HCT116 (cell line): ENCODE measurements at regions not wholly inside any gene's neighbourhood (a gene's known extent, or its start where the extent isn't known, plus 50 kb on each side); places are given as distances from the start of the nearest gene placed in this dataset.

Experiments used
- ATAC-seq: fragments of 200-7000 bp; cut with Tn5 transposase; 2 replicates; pipeline ENCODE4 v1.9.1; 2020; ENCODE audit warnings: mild to moderate bottlenecking, moderate library complexity
- BruUV-seq: library from RNA; stranded (reverse); fragments of 400-500 nt; replicated peaks from 2 replicates; lab custom pipeline; 2021; lab: Mats Ljungman, UMichigan
- CTCF ChIA-PET: fragments of 300-600 bp; sonication (Branson Sonifier 250); formaldehyde crosslinking; loops from one replicate; lab custom pipeline; 2021; ENCODE audit warnings: antibody characterized with exemption; lab: Charles Lee
- POLR2A ChIA-PET: fragments of 300-600, 350-600 bp; sonication (Branson Sonifier 250); formaldehyde crosslinking; loops from one replicate; lab custom pipeline; 2021; ENCODE audit warnings: antibody characterized with exemption; lab: Charles Lee
- RAD21 ChIA-PET, 2 experiments: fragments of 300-600 bp; sonication (Branson Sonifier 250); formaldehyde crosslinking; loops; one replicate each; lab custom pipeline; 2023; ENCODE audit warnings: low total read pairs in 2 of 2; ENCODE audit not compliant: uncharacterized antibody in 2 of 2, unreplicated experiment in 2 of 2, low non-redundant PET in 1 of 2; lab: Charles Lee
- DNase-seq: peaks from one replicate; pipeline ENCODE4 v3.0.0-alpha.2; 2010; ENCODE audit warnings: low read depth, low spot score
- H2AFZ ChIP-seq: fragments of 200-600 bp; shearing (Covaris generic), sonication (generic); 2 replicates; pipeline ENCODE4 v1.6.1; 2017; ENCODE audit warnings: low read depth, mixed run types, mixed read lengths, antibody characterized with exemption, low read length; ENCODE audit not compliant: poor library complexity, severe bottlenecking
- H3K27ac ChIP-seq: 2 replicates; pipeline ENCODE4 v1.5.1; 2012; ENCODE audit warnings: low read depth, low read length
- H3K27me3 ChIP-seq: fragments of 200-600 bp; sonication (generic); 2 replicates; pipeline ENCODE4 v1.6.1; 2016; ENCODE audit warnings: mixed run types, low read length, mixed read lengths; ENCODE audit not compliant: insufficient read depth
- H3K36me3 ChIP-seq, 2 experiments: fragments of 200-500 bp in 1 of 2; fragments of 200-600 bp in 1 of 2; sonication (Bioruptor generic) in 1 of 2; sonication (generic) in 1 of 2; 2 replicates each; pipeline versions ENCODE4 v1.5.1 to v1.6.1; 2014 to 2016; ENCODE audit warnings: low read length in 2 of 2, inconsistent platforms in 1 of 2, mixed read lengths in 1 of 2, mixed run types in 1 of 2; ENCODE audit not compliant: insufficient read depth in 2 of 2, control insufficient read depth in 1 of 2
- H3K4me1 ChIP-seq, 2 experiments: fragments of 200-600 bp in 1 of 2; sonication (generic) in 1 of 2; 2 replicates each; pipeline versions ENCODE4 v1.5.1 to v1.6.1; 2012 to 2017; ENCODE audit warnings: low read length in 2 of 2, inconsistent platforms in 1 of 2, mild to moderate bottlenecking in 1 of 2, mixed read lengths in 1 of 2, mixed run types in 1 of 2, moderate library complexity in 1 of 2; ENCODE audit not compliant: insufficient read depth in 2 of 2, control insufficient read depth in 1 of 2
- H3K4me2 ChIP-seq: fragments of 200-600 bp; sonication (generic); 2 replicates; pipeline ENCODE4 v1.6.1; 2017; ENCODE audit warnings: mixed run types, low read length, mixed read lengths
- H3K4me3 ChIP-seq, 2 experiments: fragments of 200-600 bp in 1 of 2; sonication (generic) in 1 of 2; replicated peaks in 1 of 2; 2 replicates each; pipeline ENCODE4 v1.5.1; 2011 to 2016; ENCODE audit warnings: low read length in 2 of 2, control low read depth in 1 of 2, low read depth in 1 of 2, mild to moderate bottlenecking in 1 of 2, mixed read lengths in 1 of 2, mixed run types in 1 of 2
- H3K79me2 ChIP-seq: fragments of 200-600 bp; sonication (generic); 2 replicates; pipeline ENCODE4 v1.6.1; 2017; ENCODE audit warnings: mild to moderate bottlenecking, mixed run types, low read length, moderate library complexity, mixed read lengths; ENCODE audit not compliant: insufficient read depth
- H3K9ac ChIP-seq: fragments of 200-600 bp; sonication (generic); 2 replicates; pipeline ENCODE4 v1.6.1; 2016; ENCODE audit warnings: low read length, mixed read lengths
- H3K9me2 ChIP-seq: fragments of 200-600 bp; sonication (generic), shearing (Covaris generic); 2 replicates; pipeline ENCODE4 v1.6.1; 2017; ENCODE audit warnings: mixed run types, mild to moderate bottlenecking, moderate library complexity; ENCODE audit not compliant: insufficient read depth
- H3K9me3 ChIP-seq, 2 experiments: fragments of 200-500 bp in 1 of 2; fragments of 200-600 bp in 1 of 2; sonication (Bioruptor generic) in 1 of 2; sonication (generic) in 1 of 2; 2 replicates each; pipeline ENCODE4 v1.6.1; 2014 to 2017; ENCODE audit warnings: low read length in 2 of 2, mixed read lengths in 2 of 2, inconsistent platforms in 1 of 2, low read depth in 1 of 2, mild to moderate bottlenecking in 1 of 2, mixed run types in 1 of 2, moderate library complexity in 1 of 2; ENCODE audit not compliant: control insufficient read depth in 1 of 2, insufficient read depth in 1 of 2
- H4K20me1 ChIP-seq: fragments of 200-600 bp; sonication (generic), shearing (Covaris generic); 2 replicates; pipeline ENCODE4 v1.6.1; 2017; ENCODE audit warnings: mixed run types, mild to moderate bottlenecking, moderate library complexity; ENCODE audit not compliant: insufficient read depth
- CBX3 ChIP-seq: IDR thresholded peaks from 2 replicates; pipeline ENCODE4 v1.6.1; 2012; ENCODE audit warnings: low read depth
- EGR1 ChIP-seq: IDR thresholded peaks from 2 replicates; pipeline ENCODE4 v1.6.1; 2012; ENCODE audit warnings: low read depth
- ELF1 ChIP-seq: IDR thresholded peaks from 2 replicates; pipeline ENCODE4 v1.6.1; 2012; ENCODE audit warnings: low read depth, borderline replicate concordance
- EZH2phosphoT487 ChIP-seq: fragments of 200-600 bp; IDR thresholded peaks from 2 replicates; pipeline ENCODE4 v1.6.1; 2018; ENCODE audit warnings: antibody characterized with exemption, borderline replicate concordance
- FOSL1 ChIP-seq: IDR thresholded peaks from 2 replicates; pipeline ENCODE4 v1.6.1; 2012; ENCODE audit warnings: low read depth
- REST ChIP-seq: IDR thresholded peaks from 2 replicates; pipeline ENCODE4 v1.6.1; 2012; ENCODE audit warnings: low read depth
- SP1 ChIP-seq: IDR thresholded peaks from 2 replicates; pipeline ENCODE4 v1.6.1; 2012; ENCODE audit warnings: low read depth
- TCF7L2 ChIP-seq: IDR thresholded peaks from 2 replicates; pipeline ENCODE4 v1.7.0; 2011; ENCODE audit warnings: borderline replicate concordance, inconsistent platforms; ENCODE audit not compliant: insufficient read depth, insufficient read length; ENCODE audit errors: extremely low read depth
- ZFX ChIP-seq: fragments of 450-650 bp; IDR thresholded peaks from 2 replicates; pipeline ENCODE4 v1.6.1; 2017
- intact Hi-C: fragments of 100-400 bp; cut with micrococcal nuclease; formaldehyde crosslinking; loops from 2 replicates; pipeline ENCODE4 v1.10.0; 2022
- TF ChIP-seq, protein P1 (sequence below), 3 experiments: fragments of 200-600 bp in 1 of 3; sonication (generic) in 1 of 3; IDR thresholded peaks in 2 of 3; conservative IDR thresholded peaks in 1 of 3; 2 replicates each; pipeline ENCODE4 v1.5.1; 2012 to 2017; ENCODE audit warnings: low read depth in 2 of 3, low read length in 2 of 3, antibody characterized with exemption in 1 of 3, borderline replicate concordance in 1 of 3, control low read depth in 1 of 3, mild to moderate bottlenecking in 1 of 3, mixed read lengths in 1 of 3, mixed run types in 1 of 3, moderate library complexity in 1 of 3; ENCODE audit not compliant: insufficient read depth in 1 of 3
- TF ChIP-seq, protein P2 (sequence below): IDR thresholded peaks from 2 replicates; pipeline ENCODE4 v1.6.1; 2012
- TF ChIP-seq, protein P3 (sequence below): IDR thresholded peaks from 2 replicates; pipeline ENCODE4 v1.6.1; 2011; ENCODE audit warnings: mild to moderate bottlenecking, low read length, moderate library complexity; ENCODE audit not compliant: insufficient replicate concordance; ENCODE audit errors: extremely low read depth

DNA sequence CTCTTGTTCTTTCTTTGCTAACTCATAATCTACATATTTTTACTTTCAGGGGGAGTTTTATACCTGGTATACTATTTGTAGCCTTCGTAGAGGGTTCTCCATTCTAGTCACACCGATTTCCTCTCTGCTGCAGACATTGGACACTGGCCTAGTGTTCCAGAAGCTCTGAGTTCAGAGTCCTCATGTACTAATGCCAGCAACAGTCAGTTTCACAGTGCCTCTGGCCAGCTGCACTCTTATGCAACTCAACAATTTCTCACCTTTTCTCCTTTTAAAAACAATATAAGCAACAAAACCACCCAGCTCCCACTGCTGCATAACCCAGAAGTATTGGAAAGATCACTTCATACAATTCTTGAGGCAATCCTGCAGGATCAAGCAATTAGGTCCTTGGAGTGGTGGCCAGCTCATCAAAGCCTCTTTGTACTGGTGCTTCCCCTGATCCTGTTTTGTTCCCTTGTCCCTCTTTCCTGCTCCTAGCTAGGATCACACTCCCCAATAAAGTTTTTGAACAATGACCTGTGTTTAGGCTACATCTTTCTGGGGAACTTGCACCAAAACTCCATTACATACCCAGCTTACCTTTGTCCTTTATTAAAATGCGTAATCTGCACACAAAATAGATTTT is 98.1 kb upstream of the TUT7 start:
- Histone ChIP-seq H3K4me2 (no peak overlapping the region), H3K36me3 (no peaks in the 10 kb centered on the region), H3K9me3 (no peaks in the 10 kb centered on the region), H3K4me1 (no peaks in the 10 kb centered on the region), H3K27me3 (peaks cover 9% of the 10 kb centered on the region; the same call in 1 of the 2 replicates), H3K27ac (no peak overlapping the region), H2AFZ (no peak overlapping the region), H3K4me3 (no peak overlapping the region), H3K79me2 (no peaks in the 10 kb centered on the region), H3K9ac (no peak overlapping the region), H4K20me1 (no peaks in the 10 kb centered on the region), H3K9me2 (no peaks in the 10 kb centered on the region)
- BruUV-seq = no TSS peak
- intact Hi-C loops = no loop called here
- no peak for ATAC-seq
- CTCF ChIA-PET = no interaction called here
- no peak for DNase-seq
- RAD21 ChIA-PET = no interaction called here
- no peak for TF ChIP-seq REST
- no peak for TF ChIP-seq EGR1
- TF ChIP-seq, protein P1, sequence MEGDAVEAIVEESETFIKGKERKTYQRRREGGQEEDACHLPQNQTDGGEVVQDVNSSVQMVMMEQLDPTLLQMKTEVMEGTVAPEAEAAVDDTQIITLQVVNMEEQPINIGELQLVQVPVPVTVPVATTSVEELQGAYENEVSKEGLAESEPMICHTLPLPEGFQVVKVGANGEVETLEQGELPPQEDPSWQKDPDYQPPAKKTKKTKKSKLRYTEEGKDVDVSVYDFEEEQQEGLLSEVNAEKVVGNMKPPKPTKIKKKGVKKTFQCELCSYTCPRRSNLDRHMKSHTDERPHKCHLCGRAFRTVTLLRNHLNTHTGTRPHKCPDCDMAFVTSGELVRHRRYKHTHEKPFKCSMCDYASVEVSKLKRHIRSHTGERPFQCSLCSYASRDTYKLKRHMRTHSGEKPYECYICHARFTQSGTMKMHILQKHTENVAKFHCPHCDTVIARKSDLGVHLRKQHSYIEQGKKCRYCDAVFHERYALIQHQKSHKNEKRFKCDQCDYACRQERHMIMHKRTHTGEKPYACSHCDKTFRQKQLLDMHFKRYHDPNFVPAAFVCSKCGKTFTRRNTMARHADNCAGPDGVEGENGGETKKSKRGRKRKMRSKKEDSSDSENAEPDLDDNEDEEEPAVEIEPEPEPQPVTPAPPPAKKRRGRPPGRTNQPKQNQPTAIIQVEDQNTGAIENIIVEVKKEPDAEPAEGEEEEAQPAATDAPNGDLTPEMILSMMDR (IDR thresholded peaks at IDR 0.05 in 2 of 3, conservative IDR thresholded peaks at IDR 0.05 in 1 of 3; ENCODE audit: borderline replicate concordance in 1 of 3, insufficient read depth in 1 of 3, low read depth in 2 of 3, low read length in 2 of 3) = no peak
- no peak for TF ChIP-seq FOSL1
- TF ChIP-seq EZH2phosphoT487 = no peak
- no peak for TF ChIP-seq SP1
- no peak for TF ChIP-seq TCF7L2
- no peak for TF ChIP-seq ELF1
- no peak for TF ChIP-seq ZFX
- TF ChIP-seq, protein P2, sequence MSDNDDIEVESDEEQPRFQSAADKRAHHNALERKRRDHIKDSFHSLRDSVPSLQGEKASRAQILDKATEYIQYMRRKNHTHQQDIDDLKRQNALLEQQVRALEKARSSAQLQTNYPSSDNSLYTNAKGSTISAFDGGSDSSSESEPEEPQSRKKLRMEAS = no peak
- TF ChIP-seq, protein P3, sequence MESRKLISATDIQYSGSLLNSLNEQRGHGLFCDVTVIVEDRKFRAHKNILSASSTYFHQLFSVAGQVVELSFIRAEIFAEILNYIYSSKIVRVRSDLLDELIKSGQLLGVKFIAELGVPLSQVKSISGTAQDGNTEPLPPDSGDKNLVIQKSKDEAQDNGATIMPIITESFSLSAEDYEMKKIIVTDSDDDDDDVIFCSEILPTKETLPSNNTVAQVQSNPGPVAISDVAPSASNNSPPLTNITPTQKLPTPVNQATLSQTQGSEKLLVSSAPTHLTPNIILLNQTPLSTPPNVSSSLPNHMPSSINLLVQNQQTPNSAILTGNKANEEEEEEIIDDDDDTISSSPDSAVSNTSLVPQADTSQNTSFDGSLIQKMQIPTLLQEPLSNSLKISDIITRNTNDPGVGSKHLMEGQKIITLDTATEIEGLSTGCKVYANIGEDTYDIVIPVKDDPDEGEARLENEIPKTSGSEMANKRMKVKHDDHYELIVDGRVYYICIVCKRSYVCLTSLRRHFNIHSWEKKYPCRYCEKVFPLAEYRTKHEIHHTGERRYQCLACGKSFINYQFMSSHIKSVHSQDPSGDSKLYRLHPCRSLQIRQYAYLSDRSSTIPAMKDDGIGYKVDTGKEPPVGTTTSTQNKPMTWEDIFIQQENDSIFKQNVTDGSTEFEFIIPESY = no peak
- TF ChIP-seq CBX3 = no peak
- POLR2A ChIA-PET = no interaction called here
